ENCODE measurements at regions not wholly inside any gene's neighbourhood (a gene's known extent, or its start where the extent isn't known, plus 50 kb on each side); places are given as distances from the start of the nearest gene placed in this dataset.

DNA sequence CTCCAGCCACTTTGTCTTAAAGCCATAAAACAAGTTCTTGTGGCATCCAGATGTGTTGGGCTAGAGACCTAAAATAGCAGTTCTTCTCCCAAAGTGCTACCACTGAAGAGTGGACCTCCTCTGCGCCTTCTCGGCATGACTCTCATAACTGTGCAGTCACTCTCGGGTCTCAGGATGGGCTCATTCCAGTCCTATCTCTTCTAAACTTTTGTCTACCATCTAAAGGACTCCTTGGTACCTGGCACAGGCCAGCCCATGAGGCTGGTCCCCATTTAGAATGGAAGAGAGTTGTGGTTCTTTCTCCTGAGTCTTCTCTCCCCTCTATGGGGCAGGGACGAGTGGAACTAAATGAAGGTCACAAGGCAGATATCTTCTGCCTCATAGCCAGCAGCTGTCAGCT is 272.0 kb upstream of the TMTC4 start:
- ATAC-seq (ENCODE audit: low FRiP score in 2 of 2) (no peak), DNase-seq (no peak)
- no peak overlapping the region for H3K4me3 ChIP-seq
- no peaks in the 10 kb centered on the region for H3K36me3 ChIP-seq
- H3K9me3 ChIP-seq = no peaks in the 10 kb centered on the region
- no peak for TF ChIP-seq POLR2A (IDR thresholded peaks at IDR 0.05)
- TF ChIP-seq, protein P1, sequence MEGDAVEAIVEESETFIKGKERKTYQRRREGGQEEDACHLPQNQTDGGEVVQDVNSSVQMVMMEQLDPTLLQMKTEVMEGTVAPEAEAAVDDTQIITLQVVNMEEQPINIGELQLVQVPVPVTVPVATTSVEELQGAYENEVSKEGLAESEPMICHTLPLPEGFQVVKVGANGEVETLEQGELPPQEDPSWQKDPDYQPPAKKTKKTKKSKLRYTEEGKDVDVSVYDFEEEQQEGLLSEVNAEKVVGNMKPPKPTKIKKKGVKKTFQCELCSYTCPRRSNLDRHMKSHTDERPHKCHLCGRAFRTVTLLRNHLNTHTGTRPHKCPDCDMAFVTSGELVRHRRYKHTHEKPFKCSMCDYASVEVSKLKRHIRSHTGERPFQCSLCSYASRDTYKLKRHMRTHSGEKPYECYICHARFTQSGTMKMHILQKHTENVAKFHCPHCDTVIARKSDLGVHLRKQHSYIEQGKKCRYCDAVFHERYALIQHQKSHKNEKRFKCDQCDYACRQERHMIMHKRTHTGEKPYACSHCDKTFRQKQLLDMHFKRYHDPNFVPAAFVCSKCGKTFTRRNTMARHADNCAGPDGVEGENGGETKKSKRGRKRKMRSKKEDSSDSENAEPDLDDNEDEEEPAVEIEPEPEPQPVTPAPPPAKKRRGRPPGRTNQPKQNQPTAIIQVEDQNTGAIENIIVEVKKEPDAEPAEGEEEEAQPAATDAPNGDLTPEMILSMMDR (IDR thresholded peaks at IDR 0.05) = no peak
- no peak for TF ChIP-seq EP300 (IDR thresholded peaks at IDR 0.05)
- no peak for TF ChIP-seq POLR2AphosphoS5 (IDR thresholded peaks at IDR 0.05)
- no peak overlapping the region for H3K27ac ChIP-seq
- WGBS, 2 donors = 83 to 88% methylated on average over 4 of the region's 4 CpGs
- no peaks in the 10 kb centered on the region for H3K4me1 ChIP-seq
- H3K27me3 ChIP-seq = no peaks in the 10 kb centered on the region

DNA sequence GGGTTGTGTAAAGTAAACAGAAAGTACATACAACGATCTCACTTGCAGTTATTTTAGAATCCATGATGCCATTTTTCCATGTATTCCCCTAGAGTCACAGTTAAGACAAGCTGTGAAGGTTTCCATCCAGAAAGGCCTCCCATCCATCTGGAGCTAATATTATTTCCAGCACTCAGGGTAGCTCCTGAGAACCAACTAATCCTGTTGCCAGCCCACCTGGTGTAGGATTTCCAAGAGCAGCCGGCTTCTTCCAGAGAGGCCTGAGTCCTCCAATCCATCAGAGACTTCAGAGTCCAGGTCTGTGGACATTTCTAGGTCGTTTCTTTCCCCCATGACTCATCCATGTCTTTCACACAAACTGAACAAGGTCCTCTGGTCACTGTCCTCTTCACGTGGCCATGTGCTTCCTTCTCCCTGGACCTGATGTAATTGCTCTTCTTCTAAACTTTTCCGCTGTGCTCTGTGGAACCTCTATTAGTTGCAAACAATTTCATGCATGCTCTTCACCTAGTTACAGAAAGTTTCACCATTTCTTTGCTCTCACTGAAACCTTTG is 270.3 kb upstream of the TMTC4 start:
- H3K27ac ChIP-seq = no peak overlapping the region
- H3K36me3 ChIP-seq = no peaks in the 10 kb centered on the region
- no peaks in the 10 kb centered on the region for H3K4me1 ChIP-seq
- no peak for TF ChIP-seq POLR2A (IDR thresholded peaks at IDR 0.05)
- TF ChIP-seq, protein P1 (IDR thresholded peaks at IDR 0.05) = no peak
- DNase-seq = no peak
- H3K9me3 ChIP-seq = no peaks in the 10 kb centered on the region
- no peaks in the 10 kb centered on the region for H3K27me3 ChIP-seq
- WGBS, 2 donors = 75 to 78% methylated on average over 5 of the region's 5 CpGs
- H3K4me3 ChIP-seq = no peak overlapping the region
- no peak for ATAC-seq (ENCODE audit: low FRiP score in 2 of 2)

DNA sequence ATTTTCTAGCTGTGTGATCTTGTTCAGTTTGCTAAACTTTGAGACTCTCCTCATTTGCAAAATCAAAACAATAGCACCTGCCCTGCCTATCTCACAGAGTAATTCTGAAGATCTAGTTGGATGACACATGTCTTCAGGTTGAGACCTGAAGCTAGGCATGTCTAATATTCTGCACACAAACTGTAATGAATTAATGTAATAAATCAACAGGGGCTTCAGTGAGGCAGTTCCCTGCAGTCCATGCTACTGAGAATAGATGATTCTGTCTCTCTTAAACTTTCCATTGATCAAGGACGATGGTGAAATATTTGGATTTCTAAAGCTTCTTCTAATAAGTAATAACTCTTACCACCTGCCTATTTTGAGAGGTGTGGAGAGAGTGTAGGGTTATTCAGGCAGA is 268.1 kb upstream of the TMTC4 start:
- ATAC-seq (ENCODE audit: low FRiP score in 2 of 2) (no peak), DNase-seq (no peak)
- 94% methylated on average over 1 of the region's 1 CpG for WGBS, 2 donors
- Histone ChIP-seq H3K27ac (no peak overlapping the region), H3K4me3 (no peak overlapping the region), H3K4me1 (no peaks in the 10 kb centered on the region), H3K27me3 (no peaks in the 10 kb centered on the region), H3K9me3 (no peaks in the 10 kb centered on the region), H3K36me3 (no peaks in the 10 kb centered on the region)
- TF ChIP-seq POLR2A (IDR thresholded peaks at IDR 0.05) = no peak
- no peak for TF ChIP-seq EP300 (IDR thresholded peaks at IDR 0.05)
- no peak for TF ChIP-seq POLR2AphosphoS5 (IDR thresholded peaks at IDR 0.05)
- TF ChIP-seq, protein P1 (IDR thresholded peaks at IDR 0.05) = no peak

DNA sequence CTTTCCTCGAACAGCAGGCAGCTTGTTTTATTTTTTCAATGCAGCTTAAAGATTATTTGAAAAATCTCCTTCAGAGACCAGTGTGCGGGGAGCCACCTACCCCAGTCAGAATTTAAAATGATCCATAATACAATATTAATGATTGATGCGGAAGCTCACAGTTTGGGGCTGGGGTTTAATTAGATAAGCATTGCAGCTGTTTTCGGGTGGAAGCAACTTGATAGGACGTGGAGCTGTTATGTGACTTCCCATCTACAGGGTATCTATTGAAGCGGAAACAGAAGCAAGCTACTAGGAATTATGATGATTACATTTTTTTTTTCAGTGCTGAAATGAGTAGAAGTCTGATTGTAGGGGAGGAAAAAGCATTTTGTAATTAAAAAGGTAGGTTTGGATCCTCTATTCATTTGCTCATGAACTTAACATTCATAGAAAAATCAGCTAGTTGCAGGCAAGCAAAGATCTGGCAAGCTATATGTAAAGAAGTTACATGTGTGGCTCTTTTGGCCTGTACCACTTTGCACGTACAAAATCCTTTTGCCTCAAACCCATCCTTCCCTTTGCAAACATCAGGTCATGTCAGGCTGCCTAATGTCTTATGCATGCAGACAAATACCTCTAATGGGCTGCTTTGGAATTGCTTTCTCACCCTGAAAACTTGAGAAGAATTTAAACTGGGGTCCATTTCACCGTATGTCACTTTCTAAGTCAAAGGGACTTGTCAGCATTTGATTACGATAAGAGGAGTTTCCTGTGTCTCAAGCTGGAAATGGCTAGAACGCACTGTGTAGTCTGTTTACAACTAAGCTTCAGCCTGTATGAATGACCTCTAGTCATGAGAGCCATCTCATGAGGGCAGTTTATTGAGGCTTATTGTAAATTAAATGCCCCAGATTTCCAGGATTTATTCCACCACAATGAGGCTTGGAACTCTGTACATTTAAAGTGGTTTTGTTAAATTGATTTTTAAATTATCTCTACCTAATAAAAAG is 267.1 kb upstream of the TMTC4 start:
- ATAC-seq (ENCODE audit: low FRiP score in 2 of 2) = no peak
- DNase-seq = no peak
- TF ChIP-seq EP300 (IDR thresholded peaks at IDR 0.05) (no peak), POLR2A (IDR thresholded peaks at IDR 0.05) (no peak), POLR2AphosphoS5 (IDR thresholded peaks at IDR 0.05) (no peak)
- TF ChIP-seq, protein P1 (IDR thresholded peaks at IDR 0.05) = no peak
- 66 to 71% methylated on average over 10 of the region's 10 CpGs for WGBS, 2 donors
- H3K36me3 ChIP-seq = no peaks in the 10 kb centered on the region
- H3K4me1 ChIP-seq = no peaks in the 10 kb centered on the region
- H3K4me3 ChIP-seq = no peak overlapping the region
- H3K9me3 ChIP-seq = no peaks in the 10 kb centered on the region
- H3K27me3 ChIP-seq = no peaks in the 10 kb centered on the region
- H3K27ac ChIP-seq = no peak overlapping the region
